Prostate gland (tissue), 2 donors: ENCODE measurements at regions not wholly inside any gene's neighbourhood (a gene's known extent, or its start where the extent isn't known, plus 50 kb on each side); places are given as distances from the start of the nearest gene placed in this dataset.
A peak's percentile ranks its signal among the peaks of the same experiment; 100 is the strongest.

ENCODE experiments used
- DNase-seq: peaks from one replicate; pipeline ENCODE4 v3.0.0-alpha.2; 2019; ENCODE audit warnings: low spot score
- H3K27ac ChIP-seq, 2 donors: fragments of 200-600 bp; sonication (generic); 2 replicates each; pipeline ENCODE4 v1.5.1; 2017 to 2019
- H3K27me3 ChIP-seq: fragments of 200-600 bp; sonication (generic); replicated peaks from 2 replicates; pipeline ENCODE4 v1.5.1; 2019; ENCODE audit not compliant: insufficient read depth
- H3K36me3 ChIP-seq, 2 donors: fragments of 200-600 bp; sonication (generic); 1 replicate in 1 of 2; 2 replicates in 1 of 2; pipeline versions ENCODE4 v1.5.1 to v1.8.1; 2017 to 2019
- H3K4me1 ChIP-seq: fragments of 200-600 bp; sonication (generic); replicated peaks from 2 replicates; pipeline ENCODE4 v1.5.1; 2019
- H3K4me3 ChIP-seq, 2 donors: fragments of 200-600 bp; sonication (generic); 2 replicates each; pipeline ENCODE4 v1.5.1; 2017 to 2019
- H3K9me3 ChIP-seq: fragments of 200-600 bp; sonication (generic); 2 replicates; pipeline ENCODE4 v1.5.1; 2017
- POLR2A ChIP-seq: fragments of 450-650 bp; IDR thresholded peaks from one replicate; pipeline ENCODE4 v1.6.1; 2016; ENCODE audit warnings: antibody characterized with exemption, mild to moderate bottlenecking
- POLR2AphosphoS5 ChIP-seq: sonication (generic); formaldehyde crosslinking; IDR thresholded peaks from one replicate; pipeline ENCODE4 v1.6.1; 2017; ENCODE audit warnings: antibody characterized with exemption
- WGBS: methylation state at CpG from one replicate; pipeline ENCODE4 v1.1.5; 2018; 5-methylcytosine and 5-hydroxymethylcytosine counted together
- intact Hi-C: fragments of 100-400 bp; cut with DNase I; formaldehyde crosslinking; loops from one replicate; pipeline ENCODE4 v1.14.2; 2022
- TF ChIP-seq, protein P1 (sequence below), 4 experiments: fragments of 200-600 bp in 2 of 4; fragments of 450-650 bp in 2 of 4; sonication (generic) in 2 of 4; IDR thresholded peaks; 1 replicate in 3 of 4; 2 replicates in 1 of 4; pipeline ENCODE4 v1.5.1; 2016 to 2019; ENCODE audit warnings: antibody characterized with exemption in 4 of 4, mild to moderate bottlenecking in 2 of 4, moderate library complexity in 2 of 4

DNA sequence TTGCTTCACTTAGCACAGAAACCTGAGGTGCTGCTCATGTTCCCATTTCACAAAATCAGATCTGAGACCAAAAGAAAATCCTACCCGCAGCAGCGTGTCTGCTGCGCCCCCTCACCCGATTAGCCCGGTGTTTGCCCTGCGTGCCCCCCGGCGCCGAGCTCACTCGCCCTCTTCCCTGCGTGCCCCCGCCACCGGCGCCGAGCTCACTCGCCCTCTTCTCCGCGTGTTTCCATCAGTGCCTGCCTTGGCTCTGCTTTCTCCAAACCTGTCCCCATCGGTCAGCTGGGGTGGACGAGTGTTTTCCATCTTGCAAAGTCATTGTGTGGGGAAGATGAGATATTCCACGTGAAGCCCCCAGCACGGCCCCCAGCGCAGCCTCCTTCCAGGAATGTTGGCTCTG is 225.3 kb upstream of the PITRM1 start:
- intact Hi-C loops: no loop called here
- DNase-seq: no peak
- WGBS: 92% methylated on average over 23 of the region's 23 CpGs
- H3K27ac ChIP-seq: no peak overlapping the region
- TF ChIP-seq POLR2A (no peak), POLR2AphosphoS5 (no peak)
- TF ChIP-seq, protein P1, sequence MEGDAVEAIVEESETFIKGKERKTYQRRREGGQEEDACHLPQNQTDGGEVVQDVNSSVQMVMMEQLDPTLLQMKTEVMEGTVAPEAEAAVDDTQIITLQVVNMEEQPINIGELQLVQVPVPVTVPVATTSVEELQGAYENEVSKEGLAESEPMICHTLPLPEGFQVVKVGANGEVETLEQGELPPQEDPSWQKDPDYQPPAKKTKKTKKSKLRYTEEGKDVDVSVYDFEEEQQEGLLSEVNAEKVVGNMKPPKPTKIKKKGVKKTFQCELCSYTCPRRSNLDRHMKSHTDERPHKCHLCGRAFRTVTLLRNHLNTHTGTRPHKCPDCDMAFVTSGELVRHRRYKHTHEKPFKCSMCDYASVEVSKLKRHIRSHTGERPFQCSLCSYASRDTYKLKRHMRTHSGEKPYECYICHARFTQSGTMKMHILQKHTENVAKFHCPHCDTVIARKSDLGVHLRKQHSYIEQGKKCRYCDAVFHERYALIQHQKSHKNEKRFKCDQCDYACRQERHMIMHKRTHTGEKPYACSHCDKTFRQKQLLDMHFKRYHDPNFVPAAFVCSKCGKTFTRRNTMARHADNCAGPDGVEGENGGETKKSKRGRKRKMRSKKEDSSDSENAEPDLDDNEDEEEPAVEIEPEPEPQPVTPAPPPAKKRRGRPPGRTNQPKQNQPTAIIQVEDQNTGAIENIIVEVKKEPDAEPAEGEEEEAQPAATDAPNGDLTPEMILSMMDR (IDR thresholded peaks at IDR 0.05): no peak
- H3K27me3 ChIP-seq: no peaks in the 10 kb centered on the region
- no peaks in the 10 kb centered on the region for H3K4me1 ChIP-seq
- no peaks in the 10 kb centered on the region for H3K9me3 ChIP-seq
- no peaks in the 10 kb centered on the region for H3K36me3 ChIP-seq
- H3K4me3 ChIP-seq: no peak overlapping the region

DNA sequence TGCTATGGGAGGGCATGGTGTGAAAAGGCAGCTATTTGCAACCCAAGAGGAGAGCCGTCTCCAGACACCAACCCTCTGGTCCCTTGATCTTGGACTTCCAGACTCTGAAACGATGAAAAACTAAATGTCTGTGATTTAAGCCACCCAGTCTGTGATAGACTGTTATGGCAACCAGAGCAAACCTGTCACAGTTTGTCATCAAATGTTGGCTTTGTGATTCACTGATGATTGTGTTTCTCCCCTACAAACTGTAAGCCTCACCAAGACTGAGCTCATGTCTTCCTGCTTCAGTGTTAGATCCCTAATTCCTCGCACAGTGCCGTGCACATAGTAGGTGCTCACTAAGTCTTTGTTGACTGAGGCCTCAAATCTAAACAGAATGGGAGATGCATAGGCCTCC is 224.6 kb upstream of the PITRM1 start:
- H3K36me3 ChIP-seq: no peaks in the 10 kb centered on the region
- no peaks in the 10 kb centered on the region for H3K9me3 ChIP-seq
- TF ChIP-seq POLR2AphosphoS5 (no peak), POLR2A (no peak)
- TF ChIP-seq, protein P1 (IDR thresholded peaks at IDR 0.05): no peak
- no peak for DNase-seq
- H3K27me3 ChIP-seq: no peaks in the 10 kb centered on the region
- H3K27ac ChIP-seq: no peak overlapping the region
- H3K4me1 ChIP-seq: no peaks in the 10 kb centered on the region
- intact Hi-C loops: no loop called here
- H3K4me3 ChIP-seq: no peak overlapping the region
- WGBS: 90% methylated on average over 4 of the region's 4 CpGs

DNA sequence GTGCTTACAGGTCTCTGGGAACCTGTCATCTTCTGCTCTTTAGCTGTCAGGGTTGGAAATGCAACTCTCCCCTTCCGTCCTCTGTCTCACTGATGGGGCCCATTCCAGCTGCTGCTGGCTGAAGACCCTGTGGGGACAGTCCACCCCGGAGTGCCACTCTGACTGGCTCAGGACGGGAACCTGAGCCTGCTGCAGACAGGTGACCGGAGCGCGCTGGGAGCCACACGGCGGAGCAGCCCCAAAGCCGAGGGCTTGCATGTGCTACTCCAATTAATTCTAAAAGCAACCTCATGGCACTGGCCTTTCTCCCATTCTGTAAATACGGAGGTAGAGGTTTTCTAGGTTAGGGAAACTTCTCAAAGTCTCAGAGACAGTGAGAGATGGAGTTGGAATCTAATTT is 223.5 kb upstream of the PITRM1 start:
- intact Hi-C loops: no loop called here
- Histone ChIP-seq H3K27me3 (no peaks in the 10 kb centered on the region), H3K36me3 (no peaks in the 10 kb centered on the region), H3K4me3 (no peak overlapping the region), H3K9me3 (no peaks in the 10 kb centered on the region), H3K4me1 (no peaks in the 10 kb centered on the region), H3K27ac (no peak overlapping the region)
- TF ChIP-seq, protein P1 (IDR thresholded peaks at IDR 0.05): no peak
- TF ChIP-seq POLR2A: no peak
- TF ChIP-seq POLR2AphosphoS5: no peak
- no peak for DNase-seq
- 75% methylated on average over 10 of the region's 10 CpGs for WGBS

DNA sequence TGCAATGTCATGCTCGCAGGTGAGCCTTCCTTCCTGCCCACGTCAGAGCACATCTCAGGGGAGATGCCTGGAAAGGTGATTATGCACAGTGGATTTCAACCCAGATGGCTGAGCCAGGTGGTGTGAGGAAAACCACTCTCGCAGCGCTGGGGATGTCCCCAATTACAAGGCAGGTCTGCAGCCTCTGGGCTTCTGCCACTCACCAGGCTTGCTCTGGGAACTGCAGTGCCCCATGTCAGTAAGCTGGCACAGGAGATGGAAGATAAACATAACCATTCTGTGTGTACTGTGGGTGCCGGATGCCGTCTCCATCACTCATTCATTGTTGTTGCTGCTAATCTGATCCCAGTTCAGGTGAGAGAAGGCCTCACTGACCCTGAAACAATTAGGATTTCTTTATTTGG is 222.9 kb upstream of the PITRM1 start:
- no peaks in the 10 kb centered on the region for H3K27me3 ChIP-seq
- no peak overlapping the region for H3K4me3 ChIP-seq
- WGBS: 47% methylated on average over 6 of the region's 6 CpGs
- TF ChIP-seq POLR2AphosphoS5: no peak
- TF ChIP-seq, protein P1 (IDR thresholded peaks at IDR 0.05): no peak
- no peak for TF ChIP-seq POLR2A
- DNase-seq: peak; percentile 18
- no peaks in the 10 kb centered on the region for H3K9me3 ChIP-seq
- no peak overlapping the region for H3K27ac ChIP-seq
- no peaks in the 10 kb centered on the region for H3K36me3 ChIP-seq
- H3K4me1 ChIP-seq: no peaks in the 10 kb centered on the region
- intact Hi-C loops: no loop called here

DNA sequence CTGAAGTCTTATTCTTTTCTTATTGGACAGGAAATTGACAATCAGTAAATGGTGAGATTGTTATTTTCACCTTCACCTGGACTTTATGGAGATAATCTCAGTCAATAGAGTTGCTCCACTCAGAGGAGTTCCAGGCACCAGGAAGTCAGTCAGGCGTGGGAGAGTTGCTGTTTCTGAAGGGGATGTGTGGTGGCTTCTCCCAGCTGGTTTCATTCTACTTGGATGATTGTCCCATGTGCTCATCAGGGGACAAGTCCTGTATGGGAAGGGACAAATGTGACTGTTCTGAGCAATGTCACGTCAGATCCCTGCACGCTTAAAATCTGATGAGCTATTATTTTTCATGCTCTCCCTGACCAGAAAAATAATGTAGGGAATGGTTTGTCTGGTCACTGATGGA is 222.5 kb upstream of the PITRM1 start:
- Histone ChIP-seq H3K9me3 (no peaks in the 10 kb centered on the region), H3K4me1 (no peaks in the 10 kb centered on the region), H3K4me3 (no peak overlapping the region), H3K27me3 (no peaks in the 10 kb centered on the region), H3K36me3 (no peaks in the 10 kb centered on the region), H3K27ac (no peak overlapping the region)
- no peak for DNase-seq
- intact Hi-C loops: no loop called here
- WGBS: 94% methylated on average over 3 of the region's 3 CpGs
- TF ChIP-seq POLR2A: no peak
- TF ChIP-seq POLR2AphosphoS5: no peak
- TF ChIP-seq, protein P1 (IDR thresholded peaks at IDR 0.05): no peak
